ENCODE measurements at regions not wholly inside any gene's neighbourhood (a gene's known extent, or its start where the extent isn't known, plus 50 kb on each side); places are given as distances from the start of the nearest gene placed in this dataset.

DNA sequence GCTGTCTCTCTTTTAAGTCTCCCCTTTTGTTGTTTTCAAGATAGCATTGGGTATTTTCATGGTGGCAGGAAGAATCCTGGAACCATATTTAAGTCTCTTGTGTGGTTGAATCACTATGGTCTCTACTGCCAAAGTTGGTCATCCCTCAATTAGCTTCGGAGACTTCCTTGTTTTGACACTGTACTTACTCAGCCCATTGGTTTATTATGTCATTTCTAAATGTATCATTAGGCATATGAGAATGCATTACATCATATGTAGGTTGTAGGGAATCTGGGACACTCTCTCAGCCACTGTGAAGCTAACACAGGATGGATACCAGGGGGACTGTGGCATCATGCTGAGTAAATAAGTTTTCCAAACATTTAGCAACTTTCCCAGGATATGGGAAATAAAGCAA, 211.8 kb downstream of the DTHD1 start:
- DNase-seq (ENCODE audit: low read depth): no peak

DNA sequence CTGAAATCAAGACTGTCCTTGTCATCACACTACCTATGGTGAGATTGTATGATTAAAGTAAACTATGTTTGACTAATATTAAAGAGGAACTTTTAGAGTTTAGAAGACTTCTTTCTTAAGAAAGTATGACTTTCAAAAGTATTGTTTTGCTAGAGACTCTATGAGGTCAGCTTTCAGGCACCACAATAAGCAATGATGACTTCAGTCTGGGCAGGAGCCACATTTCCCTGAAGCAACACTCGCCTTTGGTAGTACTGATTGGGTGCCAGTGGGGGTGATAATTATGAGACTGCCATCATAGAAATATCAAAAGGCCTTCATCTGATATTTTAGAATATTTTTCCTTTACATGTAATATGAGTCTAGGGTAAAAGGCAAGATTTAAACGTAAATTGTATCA, 212.6 kb downstream of the DTHD1 start:
- DNase-seq (ENCODE audit: low read depth): no peak

DNA sequence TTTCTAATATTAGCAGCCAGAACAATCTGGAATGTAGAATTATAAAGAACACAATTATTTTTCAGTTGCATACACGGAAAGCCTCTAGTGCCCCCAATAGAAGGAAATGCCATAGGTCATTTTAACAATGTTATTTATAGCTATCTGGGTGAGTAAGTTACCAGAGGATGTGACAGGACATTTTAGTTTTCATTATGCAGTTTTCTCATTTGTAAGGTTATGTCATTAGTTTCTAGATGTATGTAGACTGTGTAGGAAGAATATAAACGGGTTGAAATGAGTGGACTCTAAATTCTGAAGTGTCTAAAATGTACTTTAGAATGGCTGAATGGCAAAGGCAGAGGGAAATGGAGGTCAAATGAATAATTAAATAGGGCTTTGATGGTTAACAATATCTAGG, 213.3 kb downstream of the DTHD1 start:
- no peak for DNase-seq (ENCODE audit: low read depth)

DNA sequence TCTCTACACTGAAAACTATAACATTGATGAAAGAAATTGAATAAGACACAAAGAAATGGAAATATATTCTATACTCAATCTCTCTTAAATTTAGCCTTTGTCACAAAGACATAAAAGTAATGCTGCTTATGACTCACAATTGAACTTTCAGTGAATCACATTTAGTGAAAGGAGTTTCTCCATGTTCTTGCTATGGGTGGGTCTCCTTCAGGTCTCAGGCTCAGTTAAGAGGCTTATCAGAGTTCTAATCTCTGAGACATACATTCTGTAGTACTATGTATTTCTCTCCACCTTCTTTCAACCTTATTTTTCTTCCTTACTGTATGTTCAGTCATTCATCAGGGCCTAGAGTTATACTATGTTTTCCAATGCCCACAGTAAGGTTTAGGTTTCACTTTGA, 220.9 kb downstream of the DTHD1 start:
- DNase-seq (ENCODE audit: low read depth): no peak

DNA sequence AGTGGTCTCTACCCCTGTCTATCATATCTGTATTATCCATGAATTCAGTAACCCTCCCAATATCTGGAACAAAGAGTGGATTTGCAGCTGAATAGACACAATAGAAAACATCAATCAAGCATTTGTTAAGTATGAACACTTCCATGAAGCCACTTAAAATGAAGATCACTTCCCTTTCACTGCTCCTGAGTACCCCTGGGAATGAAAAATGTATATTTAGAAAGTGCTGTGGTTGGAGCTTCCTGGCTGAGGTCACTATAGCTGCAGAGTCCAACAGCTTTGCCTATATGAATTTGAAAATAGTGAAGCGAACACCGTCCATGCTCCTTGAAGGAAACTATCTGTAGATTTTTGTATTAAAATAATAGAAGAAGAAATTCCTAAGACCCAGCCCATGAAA, 227.0 kb downstream of the DTHD1 start:
- no peak for DNase-seq (ENCODE audit: low read depth)

DNA sequence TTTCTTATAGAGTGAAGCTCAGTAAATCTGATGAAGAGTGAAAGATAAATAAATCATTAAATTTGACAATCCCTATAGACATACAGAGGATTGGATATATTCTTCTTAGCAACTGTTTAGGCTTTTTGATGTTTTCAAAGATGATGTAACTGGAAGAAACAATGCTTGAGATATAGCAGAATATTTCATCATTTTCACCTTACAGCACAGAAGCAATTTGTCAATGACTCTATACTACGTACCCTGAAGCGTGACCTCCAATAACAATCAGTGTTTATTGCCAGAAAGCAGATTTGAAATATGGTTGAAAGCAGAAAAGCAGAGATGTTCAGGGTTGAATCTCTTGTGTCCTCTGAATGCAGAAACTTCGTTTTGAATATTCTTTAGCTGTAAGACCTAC, 228.4 kb downstream of the DTHD1 start:
- no peak for DNase-seq (ENCODE audit: low read depth)

DNA sequence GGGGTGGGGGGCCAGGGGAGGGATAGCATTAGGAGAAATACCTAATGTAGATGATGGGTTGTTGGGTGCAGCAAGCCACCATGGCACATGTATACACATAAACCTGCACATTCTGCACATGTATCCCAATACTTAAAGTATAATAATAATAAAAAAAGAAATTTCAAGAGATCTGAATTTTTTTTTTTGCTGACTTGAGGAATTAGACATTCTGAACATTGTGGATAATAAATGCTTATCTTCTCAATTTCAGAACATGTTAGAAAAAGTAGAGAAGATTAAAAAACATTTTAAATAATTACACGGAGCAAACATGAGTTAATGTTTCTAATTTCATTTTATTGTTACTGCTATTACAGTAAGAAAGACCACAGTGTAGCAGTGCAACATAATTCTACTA, 230.4 kb downstream of the DTHD1 start:
- DNase-seq (ENCODE audit: low read depth): no peak

DNA sequence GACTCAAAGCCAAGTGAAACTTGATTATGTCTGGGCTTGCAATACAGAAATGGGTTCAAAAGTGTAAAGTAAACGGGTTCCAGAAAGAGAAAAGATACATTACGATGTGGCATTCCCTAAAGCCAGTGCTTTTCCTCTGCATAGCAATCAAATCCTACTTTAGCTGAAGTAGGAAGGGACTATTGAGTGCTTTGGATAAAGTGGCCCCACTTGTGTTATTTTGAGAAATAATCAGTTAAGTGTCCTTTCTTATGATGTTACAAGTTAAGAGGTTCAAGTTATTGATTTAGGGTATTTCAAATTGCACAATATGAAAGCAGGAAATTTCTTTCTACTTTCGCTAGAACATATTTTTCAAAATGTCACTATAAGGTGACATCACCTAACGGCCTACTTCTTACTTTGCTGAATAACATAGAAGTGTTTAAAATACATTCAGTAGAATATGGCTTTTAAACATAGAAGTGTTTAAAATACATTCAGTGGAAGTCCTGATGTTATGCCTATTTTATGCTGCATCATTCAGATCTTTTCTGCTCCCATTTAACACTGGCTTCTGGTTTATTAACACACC, 235.2 kb downstream of the DTHD1 start:
- no peak for DNase-seq (ENCODE audit: low read depth)

DNA sequence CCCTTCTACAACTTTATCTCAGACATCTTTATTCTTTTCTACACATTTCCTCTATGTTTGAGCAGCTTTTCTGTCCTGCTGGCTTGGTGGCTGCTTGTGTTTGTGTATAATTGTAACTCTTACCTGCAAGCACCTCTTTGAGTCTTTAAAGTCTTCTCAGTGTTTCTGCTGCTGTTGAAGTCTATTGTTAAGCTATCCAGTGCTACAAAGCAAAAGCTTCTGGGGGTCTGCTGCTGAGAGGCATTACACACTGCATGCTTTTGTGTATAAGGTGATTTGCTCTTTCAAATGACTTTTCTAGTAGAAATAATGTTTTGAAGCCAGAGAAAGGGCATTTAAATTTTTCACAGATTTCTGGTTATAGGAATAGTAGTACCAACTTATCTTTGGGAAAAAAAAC, 241.8 kb downstream of the DTHD1 start:
- DNase-seq (ENCODE audit: low read depth): no peak

DNA sequence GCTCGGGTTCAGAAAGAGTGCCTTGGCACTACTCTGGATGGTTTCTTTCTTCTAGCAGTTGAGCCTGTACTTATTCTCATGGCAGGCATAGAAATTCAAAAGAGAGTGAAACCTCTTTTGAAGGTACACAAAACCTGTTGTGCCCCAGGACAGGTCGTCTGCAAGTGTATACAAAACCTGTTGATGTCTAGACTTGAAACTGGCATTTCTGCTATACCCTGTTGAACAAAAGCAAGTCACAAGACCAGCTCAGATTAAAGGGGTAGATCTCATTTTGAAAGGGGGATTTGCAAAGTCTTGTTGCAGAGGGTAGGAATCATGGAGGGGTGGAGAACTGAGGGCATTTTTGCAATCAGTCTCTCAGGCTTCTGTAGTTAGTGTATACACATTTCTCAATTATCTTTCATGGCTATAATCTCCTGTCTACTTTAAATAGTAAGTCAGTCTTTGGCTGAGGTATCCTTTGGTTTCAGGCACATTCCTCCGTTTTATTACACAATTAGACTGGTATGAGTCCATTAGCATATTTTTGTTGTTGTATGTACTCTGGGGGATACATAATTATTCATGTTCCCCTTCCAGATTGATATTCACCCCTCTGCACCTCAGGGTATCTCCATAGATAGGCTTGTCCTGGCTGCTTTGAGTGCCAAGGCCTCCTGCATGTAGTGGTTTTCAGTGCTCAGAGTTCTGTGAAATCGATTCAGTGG, 251.4 kb downstream of the DTHD1 start:
- no peak for DNase-seq (ENCODE audit: low read depth)

DNA sequence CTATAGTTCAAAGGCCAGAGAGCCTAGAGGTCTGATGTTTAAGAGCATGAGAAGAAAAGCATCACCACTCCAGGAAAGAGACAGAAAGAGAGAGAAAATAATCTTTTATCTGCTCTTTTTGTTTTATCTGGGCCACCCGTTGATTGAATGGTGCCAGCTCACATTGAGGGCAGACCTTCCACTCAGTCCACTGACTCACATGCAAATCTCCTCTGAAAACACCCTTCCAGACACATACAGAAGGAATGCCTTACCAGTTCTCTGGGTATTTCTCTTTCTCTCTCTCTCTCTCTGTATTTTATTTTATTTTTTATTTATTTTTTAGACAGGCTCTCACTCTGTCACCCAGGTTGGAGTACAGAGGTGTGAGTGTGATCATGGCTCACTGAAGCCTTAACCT, 252.5 kb downstream of the DTHD1 start:
- no peak for DNase-seq (ENCODE audit: low read depth)

DNA sequence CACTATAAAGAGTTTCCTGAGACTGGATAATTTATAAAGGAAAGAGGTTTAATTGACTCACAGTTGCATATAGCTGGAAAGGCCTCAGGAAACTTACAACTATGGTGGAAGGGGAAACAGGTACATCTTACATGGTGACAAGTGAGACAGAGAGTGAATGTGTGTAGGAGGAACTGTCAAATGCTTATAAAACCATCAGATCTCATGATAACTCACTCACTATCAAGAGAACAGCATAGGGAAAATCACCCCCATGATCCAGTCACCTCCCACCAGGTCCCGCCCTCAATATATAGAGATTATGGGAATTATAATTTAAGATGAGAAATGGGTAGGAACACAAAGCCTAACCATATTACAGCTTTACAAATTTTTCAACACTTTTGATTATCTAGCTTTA, 266.0 kb downstream of the DTHD1 start:
- no peak for DNase-seq (ENCODE audit: low read depth)

DNA sequence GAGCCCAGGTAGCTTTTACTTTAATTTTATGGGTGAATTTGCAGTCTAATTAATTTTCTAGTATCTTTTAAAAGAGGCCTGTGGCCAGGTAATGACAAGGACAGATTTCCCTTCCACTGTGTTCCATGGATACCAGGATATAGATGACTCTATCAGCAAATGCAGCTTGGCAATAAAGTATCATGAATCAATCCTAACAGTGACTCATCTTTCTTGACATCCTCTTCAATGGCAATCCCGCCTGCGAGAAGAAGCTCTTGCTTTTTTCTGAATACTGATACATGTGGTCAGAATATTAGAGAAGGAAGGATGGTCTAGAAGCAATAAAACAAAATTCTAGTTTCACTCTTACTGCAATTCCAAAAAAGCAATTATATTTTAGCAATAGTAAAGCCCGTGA, 267.8 kb downstream of the DTHD1 start:
- no peak for DNase-seq (ENCODE audit: low read depth)

DNA sequence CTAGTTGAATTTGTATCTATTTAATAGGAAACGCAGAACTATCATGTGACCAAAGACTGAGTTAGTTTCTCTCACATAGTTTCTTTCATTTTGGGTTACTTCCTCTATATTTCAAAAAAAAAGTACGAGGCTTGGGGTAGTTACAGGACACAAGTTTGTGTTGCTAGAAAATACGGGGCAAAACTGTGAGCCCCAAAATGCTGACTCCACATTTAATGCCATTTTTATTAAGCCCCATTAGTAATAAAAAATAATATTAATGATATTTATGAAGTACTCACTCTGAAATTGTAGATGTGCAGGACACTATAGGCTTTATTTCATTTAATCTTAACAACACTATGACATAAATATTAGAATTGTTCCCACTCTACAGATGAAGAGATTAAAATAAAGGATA, 268.6 kb downstream of the DTHD1 start:
- no peak for DNase-seq (ENCODE audit: low read depth)

DNA sequence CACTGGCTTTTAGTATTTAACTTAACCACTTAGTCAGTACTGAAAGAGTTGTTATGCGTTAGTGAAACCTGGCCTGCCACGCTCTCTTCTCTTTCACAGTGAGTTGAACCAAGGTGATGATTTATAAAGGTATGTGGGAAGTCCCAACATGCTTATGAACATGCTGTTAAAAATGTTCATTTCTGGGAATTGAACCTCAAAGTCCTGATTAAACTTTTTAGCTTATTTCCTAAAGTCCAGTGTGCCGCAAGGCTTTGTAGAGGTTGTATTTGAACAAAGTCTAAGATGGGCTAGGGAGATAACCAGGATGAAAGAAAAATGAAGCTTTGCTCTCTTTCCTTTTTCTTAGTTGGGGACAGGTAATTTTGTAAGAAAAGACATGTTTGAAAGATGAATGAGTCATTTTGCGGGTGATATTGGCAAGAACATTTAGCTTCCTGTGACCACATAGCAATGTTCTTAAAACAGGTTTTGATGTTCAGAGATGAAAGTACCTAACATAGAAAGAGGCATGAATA, 270.3 kb downstream of the DTHD1 start:
- DNase-seq (ENCODE audit: low read depth): no peak

DNA sequence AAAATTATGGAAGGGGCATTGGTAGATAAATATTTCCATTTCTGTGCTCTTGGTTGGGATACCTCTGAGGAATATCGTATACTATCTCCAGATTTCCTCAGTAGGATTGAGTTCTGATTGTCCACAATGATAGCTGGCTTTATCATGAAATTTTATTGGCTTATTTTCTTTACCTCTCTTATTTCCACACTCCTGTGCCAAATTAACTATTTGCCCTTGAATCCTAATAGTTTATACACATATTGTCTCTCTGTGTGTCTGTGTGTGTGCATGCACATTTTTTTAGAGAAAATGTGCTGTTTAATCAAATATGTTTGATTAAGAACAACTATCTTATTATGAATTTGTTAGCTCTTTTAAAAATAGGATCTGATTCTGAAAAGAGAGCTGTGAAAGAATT, 271.6 kb downstream of the DTHD1 start:
- DNase-seq (ENCODE audit: low read depth): no peak

DNA sequence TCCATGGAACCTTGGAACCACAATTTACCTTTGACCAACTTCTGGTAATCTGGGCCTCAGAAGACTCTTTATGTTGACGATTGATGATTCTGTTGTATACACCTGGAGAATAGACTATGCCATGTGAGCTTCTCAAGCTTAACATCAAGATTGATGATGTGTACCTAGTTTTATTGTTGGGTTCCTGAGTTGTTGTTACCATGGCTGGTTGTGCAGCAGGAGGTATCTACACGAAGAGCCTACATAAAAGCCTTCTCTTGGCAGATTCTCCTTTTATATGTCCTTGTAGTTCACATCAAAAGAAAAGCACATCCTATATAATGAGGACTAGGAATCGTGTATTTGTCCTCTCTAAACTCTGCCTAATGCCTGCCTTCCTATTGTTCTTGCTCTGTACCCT, 272.0 kb downstream of the DTHD1 start:
- DNase-seq (ENCODE audit: low read depth): no peak

DNA sequence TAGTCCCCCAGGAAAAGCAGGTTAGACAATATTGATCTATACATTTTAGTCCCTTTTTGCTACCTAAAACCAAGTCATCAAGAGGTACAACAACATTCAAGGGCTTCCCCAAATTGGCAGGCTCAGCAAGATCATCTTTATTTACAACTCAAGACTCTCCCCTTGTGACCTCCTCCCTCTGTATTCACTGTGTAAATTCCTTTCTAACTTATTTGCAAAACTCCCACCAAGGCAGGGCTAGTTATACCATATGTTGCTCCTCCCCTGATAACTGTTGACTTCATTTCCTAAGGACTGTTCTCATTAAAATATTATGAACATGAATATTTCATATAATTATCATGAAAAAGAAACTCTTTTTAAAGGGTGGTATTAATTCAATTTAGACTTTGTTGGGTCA, 275.6 kb downstream of the DTHD1 start:
- no peak for DNase-seq (ENCODE audit: low read depth)

DNA sequence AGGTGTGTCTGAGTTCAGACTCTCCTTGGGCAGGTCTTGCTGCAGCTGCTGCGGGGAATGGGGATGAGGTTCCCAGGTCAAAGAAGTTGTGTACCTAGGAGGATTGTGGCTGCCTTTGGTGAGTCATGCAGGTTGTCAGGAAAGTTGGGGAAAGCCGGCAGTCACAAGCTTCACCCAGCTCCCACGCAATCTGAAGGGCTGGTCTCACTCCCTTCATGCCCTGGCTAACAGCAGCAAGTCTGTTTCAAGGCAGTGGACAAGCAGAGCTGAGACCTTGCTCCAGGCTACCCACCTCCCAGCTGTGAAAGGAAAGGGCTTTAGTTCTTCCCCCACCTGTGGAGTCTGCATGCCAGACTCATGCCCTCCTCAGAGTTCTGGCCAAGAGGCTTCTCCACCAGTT, 287.2 kb downstream of the DTHD1 start:
- DNase-seq (ENCODE audit: low read depth): no peak

DNA sequence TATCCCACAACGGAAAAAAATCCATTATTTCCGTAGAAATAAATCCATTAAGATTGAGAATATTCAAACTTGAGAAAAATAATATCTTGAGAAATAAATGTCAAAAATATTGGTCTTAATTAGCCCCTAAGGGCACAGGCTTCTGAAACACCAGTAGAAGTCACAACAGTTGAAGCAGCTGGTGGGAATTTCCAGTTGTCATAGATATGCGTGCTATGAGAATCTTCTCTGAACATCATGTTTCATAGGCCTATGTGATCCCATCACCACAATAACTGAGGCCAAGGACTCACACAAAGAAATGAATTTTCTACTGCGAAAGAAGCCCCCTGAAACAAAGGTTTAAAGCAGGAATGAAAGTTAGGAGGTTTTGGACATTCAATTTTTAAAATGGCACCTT, 292.0 kb downstream of the DTHD1 start:
- no peak for DNase-seq (ENCODE audit: low read depth)

DNA sequence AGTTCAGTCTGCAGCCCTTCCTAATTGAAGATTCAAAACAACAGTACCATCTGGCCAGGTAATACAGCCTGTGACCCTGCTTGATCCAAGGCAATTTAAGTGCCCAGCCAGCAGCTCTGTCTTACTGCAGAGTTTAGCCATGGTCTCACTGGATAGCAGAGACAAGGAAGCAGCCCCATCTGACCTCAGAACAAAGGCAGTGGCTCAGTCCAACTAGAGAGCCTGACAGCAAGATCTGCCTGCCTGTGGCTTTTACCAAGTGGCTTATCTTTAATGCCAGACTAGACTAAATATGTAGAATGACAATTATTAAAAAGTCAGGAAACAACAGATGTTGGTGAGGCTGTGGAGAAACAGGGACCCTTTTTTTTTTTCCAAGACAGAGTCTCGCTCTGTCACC, 293.4 kb downstream of the DTHD1 start:
- DNase-seq (ENCODE audit: low read depth): no peak

DNA sequence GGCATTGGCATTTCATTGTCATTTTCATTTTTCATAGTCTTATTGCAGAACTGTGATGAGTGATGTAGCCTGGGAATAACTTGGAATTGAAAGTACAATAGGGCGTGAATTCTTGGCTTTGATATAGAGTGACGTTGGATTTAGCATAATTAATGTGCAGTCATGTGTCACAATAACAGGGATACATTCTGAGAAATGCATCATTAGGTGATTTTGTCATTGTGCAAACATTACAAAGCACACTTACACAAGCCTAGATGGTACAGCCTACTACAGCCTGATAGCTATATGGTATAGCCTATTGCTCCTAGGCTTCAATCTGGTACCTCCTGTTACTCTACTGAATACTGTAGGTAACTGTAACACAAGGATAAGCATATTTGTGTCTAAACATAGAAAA, 300.8 kb downstream of the DTHD1 start:
- no peak for DNase-seq (ENCODE audit: low read depth)

DNA sequence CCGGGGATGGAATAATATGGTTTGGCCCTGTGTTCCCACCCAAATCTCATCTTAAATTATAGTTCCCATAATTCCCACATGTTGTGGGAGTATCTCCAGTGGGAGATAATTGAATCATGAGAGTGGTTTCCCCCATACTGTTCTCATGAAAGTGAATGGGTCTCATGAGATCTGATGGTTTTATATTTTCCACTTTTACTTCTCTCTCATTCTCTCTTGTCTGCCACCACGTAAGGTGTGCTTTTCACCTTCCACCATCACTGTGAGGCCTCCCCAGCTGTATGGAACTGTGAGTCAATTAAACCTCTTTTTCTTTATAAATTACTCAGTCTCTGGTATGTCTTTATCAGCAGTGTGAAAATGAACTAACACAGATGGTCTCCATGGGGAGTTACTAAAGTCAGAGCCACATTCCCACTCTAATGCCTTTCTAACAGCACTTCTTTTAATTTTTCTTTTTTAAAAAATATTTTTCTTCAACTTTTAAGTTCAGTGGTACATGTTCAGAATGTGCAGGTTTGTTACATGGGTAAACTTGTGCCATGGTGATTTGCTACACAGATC, 306.6 kb downstream of the DTHD1 start:
- DNase-seq (ENCODE audit: low read depth): no peak

DNA sequence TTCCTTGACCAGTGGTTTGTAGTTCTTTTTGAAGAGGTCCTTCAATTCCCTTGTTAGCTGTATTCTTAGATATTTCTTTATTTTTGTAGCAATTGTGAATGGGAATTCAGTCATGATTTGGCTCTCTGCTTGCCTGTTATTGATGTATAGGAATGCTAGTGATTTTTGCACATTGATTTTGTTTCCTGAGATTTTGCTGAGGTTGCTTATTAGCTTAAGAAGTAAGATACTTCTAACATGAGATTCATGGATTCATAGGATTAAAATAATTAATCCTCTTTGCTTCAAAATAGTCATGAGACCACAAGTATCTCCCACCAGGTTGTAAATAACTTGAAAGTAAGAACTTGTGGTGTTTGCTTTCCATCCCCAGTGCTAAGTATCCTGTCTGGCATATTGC, 308.9 kb downstream of the DTHD1 start:
- DNase-seq (ENCODE audit: low read depth): no peak
